HCT116 (cell line): ENCODE measurements at regions not wholly inside any gene's neighbourhood (a gene's known extent, or its start where the extent isn't known, plus 50 kb on each side); places are given as distances from the start of the nearest gene placed in this dataset.

Experiments used
- ATAC-seq: fragments of 200-7000 bp; cut with Tn5 transposase; 2 replicates; pipeline ENCODE4 v1.9.1; 2020; ENCODE audit warnings: mild to moderate bottlenecking, moderate library complexity
- BruUV-seq: library from RNA; stranded (reverse); fragments of 400-500 nt; replicated peaks from 2 replicates; lab custom pipeline; 2021; lab: Mats Ljungman, UMichigan
- CTCF ChIA-PET: fragments of 300-600 bp; sonication (Branson Sonifier 250); formaldehyde crosslinking; loops from one replicate; lab custom pipeline; 2021; ENCODE audit warnings: antibody characterized with exemption; lab: Charles Lee
- POLR2A ChIA-PET: fragments of 300-600, 350-600 bp; sonication (Branson Sonifier 250); formaldehyde crosslinking; loops from one replicate; lab custom pipeline; 2021; ENCODE audit warnings: antibody characterized with exemption; lab: Charles Lee
- RAD21 ChIA-PET, 2 experiments: fragments of 300-600 bp; sonication (Branson Sonifier 250); formaldehyde crosslinking; loops; one replicate each; lab custom pipeline; 2023; ENCODE audit warnings: low total read pairs in 2 of 2; ENCODE audit not compliant: uncharacterized antibody in 2 of 2, unreplicated experiment in 2 of 2, low non-redundant PET in 1 of 2; lab: Charles Lee
- DNase-seq: peaks from one replicate; pipeline ENCODE4 v3.0.0-alpha.2; 2010; ENCODE audit warnings: low read depth, low spot score
- H2AFZ ChIP-seq: fragments of 200-600 bp; shearing (Covaris generic), sonication (generic); 2 replicates; pipeline ENCODE4 v1.6.1; 2017; ENCODE audit warnings: low read depth, mixed run types, mixed read lengths, antibody characterized with exemption, low read length; ENCODE audit not compliant: poor library complexity, severe bottlenecking
- H3K27ac ChIP-seq: 2 replicates; pipeline ENCODE4 v1.5.1; 2012; ENCODE audit warnings: low read depth, low read length
- H3K27me3 ChIP-seq: fragments of 200-600 bp; sonication (generic); 2 replicates; pipeline ENCODE4 v1.6.1; 2016; ENCODE audit warnings: mixed run types, low read length, mixed read lengths; ENCODE audit not compliant: insufficient read depth
- H3K36me3 ChIP-seq, 2 experiments: fragments of 200-500 bp in 1 of 2; fragments of 200-600 bp in 1 of 2; sonication (Bioruptor generic) in 1 of 2; sonication (generic) in 1 of 2; 2 replicates each; pipeline versions ENCODE4 v1.5.1 to v1.6.1; 2014 to 2016; ENCODE audit warnings: low read length in 2 of 2, inconsistent platforms in 1 of 2, mixed read lengths in 1 of 2, mixed run types in 1 of 2; ENCODE audit not compliant: insufficient read depth in 2 of 2, control insufficient read depth in 1 of 2
- H3K4me1 ChIP-seq, 2 experiments: fragments of 200-600 bp in 1 of 2; sonication (generic) in 1 of 2; 2 replicates each; pipeline versions ENCODE4 v1.5.1 to v1.6.1; 2012 to 2017; ENCODE audit warnings: low read length in 2 of 2, inconsistent platforms in 1 of 2, mild to moderate bottlenecking in 1 of 2, mixed read lengths in 1 of 2, mixed run types in 1 of 2, moderate library complexity in 1 of 2; ENCODE audit not compliant: insufficient read depth in 2 of 2, control insufficient read depth in 1 of 2
- H3K4me2 ChIP-seq: fragments of 200-600 bp; sonication (generic); 2 replicates; pipeline ENCODE4 v1.6.1; 2017; ENCODE audit warnings: mixed run types, low read length, mixed read lengths
- H3K4me3 ChIP-seq, 2 experiments: fragments of 200-600 bp in 1 of 2; sonication (generic) in 1 of 2; replicated peaks in 1 of 2; 2 replicates each; pipeline ENCODE4 v1.5.1; 2011 to 2016; ENCODE audit warnings: low read length in 2 of 2, control low read depth in 1 of 2, low read depth in 1 of 2, mild to moderate bottlenecking in 1 of 2, mixed read lengths in 1 of 2, mixed run types in 1 of 2
- H3K79me2 ChIP-seq: fragments of 200-600 bp; sonication (generic); 2 replicates; pipeline ENCODE4 v1.6.1; 2017; ENCODE audit warnings: mild to moderate bottlenecking, mixed run types, low read length, moderate library complexity, mixed read lengths; ENCODE audit not compliant: insufficient read depth
- H3K9ac ChIP-seq: fragments of 200-600 bp; sonication (generic); 2 replicates; pipeline ENCODE4 v1.6.1; 2016; ENCODE audit warnings: low read length, mixed read lengths
- H3K9me2 ChIP-seq: fragments of 200-600 bp; sonication (generic), shearing (Covaris generic); 2 replicates; pipeline ENCODE4 v1.6.1; 2017; ENCODE audit warnings: mixed run types, mild to moderate bottlenecking, moderate library complexity; ENCODE audit not compliant: insufficient read depth
- H3K9me3 ChIP-seq, 2 experiments: fragments of 200-500 bp in 1 of 2; fragments of 200-600 bp in 1 of 2; sonication (Bioruptor generic) in 1 of 2; sonication (generic) in 1 of 2; 2 replicates each; pipeline ENCODE4 v1.6.1; 2014 to 2017; ENCODE audit warnings: low read length in 2 of 2, mixed read lengths in 2 of 2, inconsistent platforms in 1 of 2, low read depth in 1 of 2, mild to moderate bottlenecking in 1 of 2, mixed run types in 1 of 2, moderate library complexity in 1 of 2; ENCODE audit not compliant: control insufficient read depth in 1 of 2, insufficient read depth in 1 of 2
- H4K20me1 ChIP-seq: fragments of 200-600 bp; sonication (generic), shearing (Covaris generic); 2 replicates; pipeline ENCODE4 v1.6.1; 2017; ENCODE audit warnings: mixed run types, mild to moderate bottlenecking, moderate library complexity; ENCODE audit not compliant: insufficient read depth
- ATF3 ChIP-seq: IDR thresholded peaks from 2 replicates; pipeline ENCODE4 v1.6.1; 2012
- CBX3 ChIP-seq: IDR thresholded peaks from 2 replicates; pipeline ENCODE4 v1.6.1; 2012; ENCODE audit warnings: low read depth
- CTCF ChIP-seq, 3 experiments: fragments of 200-600 bp in 1 of 3; sonication (generic) in 1 of 3; IDR thresholded peaks in 2 of 3; conservative IDR thresholded peaks in 1 of 3; 2 replicates each; pipeline ENCODE4 v1.5.1; 2012 to 2017; ENCODE audit warnings: low read depth in 2 of 3, low read length in 2 of 3, antibody characterized with exemption in 1 of 3, borderline replicate concordance in 1 of 3, control low read depth in 1 of 3, mild to moderate bottlenecking in 1 of 3, mixed read lengths in 1 of 3, mixed run types in 1 of 3, moderate library complexity in 1 of 3; ENCODE audit not compliant: insufficient read depth in 1 of 3
- EZH2 ChIP-seq: fragments of 200-600 bp; sonication (generic); IDR thresholded peaks from 2 replicates; pipeline ENCODE4 v1.6.1; 2017; ENCODE audit warnings: antibody characterized with exemption, mixed run types
- MAX ChIP-seq: IDR thresholded peaks from 2 replicates; pipeline ENCODE4 v1.6.1; 2012
- POLR2AphosphoS5 ChIP-seq: IDR thresholded peaks from 2 replicates; pipeline ENCODE4 v1.6.1; 2011; ENCODE audit warnings: mild to moderate bottlenecking, low read depth, low read length, moderate library complexity
- RAD21 ChIP-seq: IDR thresholded peaks from 2 replicates; pipeline ENCODE4 v1.6.1; 2012; ENCODE audit warnings: low read depth, mild to moderate bottlenecking
- REST ChIP-seq: IDR thresholded peaks from 2 replicates; pipeline ENCODE4 v1.6.1; 2012; ENCODE audit warnings: low read depth
- SIN3A ChIP-seq: IDR thresholded peaks from 2 replicates; pipeline ENCODE4 v1.6.1; 2012; ENCODE audit warnings: low read depth
- SP1 ChIP-seq: IDR thresholded peaks from 2 replicates; pipeline ENCODE4 v1.6.1; 2012; ENCODE audit warnings: low read depth
- YY1 ChIP-seq: IDR thresholded peaks from 2 replicates; pipeline ENCODE4 v1.6.1; 2011; ENCODE audit warnings: low read length, low read depth, moderate library complexity, mild to moderate bottlenecking; ENCODE audit not compliant: insufficient replicate concordance; ENCODE audit errors: extremely low read depth
- ZBTB33 ChIP-seq: IDR thresholded peaks from 2 replicates; pipeline ENCODE4 v1.6.1; 2011; ENCODE audit warnings: mild to moderate bottlenecking, low read length, moderate library complexity; ENCODE audit not compliant: insufficient replicate concordance; ENCODE audit errors: extremely low read depth
- intact Hi-C: fragments of 100-400 bp; cut with micrococcal nuclease; formaldehyde crosslinking; loops from 2 replicates; pipeline ENCODE4 v1.10.0; 2022

GRCh38 chr21:35359076-35359475, 310.0 kb upstream of the RUNX1 start:
- ChIA-PET POLR2A (no interaction called here), CTCF (no interaction called here)
- ATAC-seq, result no peak

More at GRCh38 chr21:35359076-35359475, 310.0 kb upstream of the RUNX1 start:
- Histone ChIP-seq H2AFZ (no peak overlapping the region), H3K4me2 (no peak overlapping the region), H3K4me1 (no peaks in the 10 kb centered on the region), H3K9me2 (no peaks in the 10 kb centered on the region), H3K9ac (no peak overlapping the region), H3K4me3 (no peak overlapping the region), H3K27me3 (no peaks in the 10 kb centered on the region), H3K27ac (no peak overlapping the region), H4K20me1 (no peaks in the 10 kb centered on the region), H3K36me3 (no peaks in the 10 kb centered on the region), H3K9me3 (no peaks in the 10 kb centered on the region), H3K79me2 (no peaks in the 10 kb centered on the region)
- RAD21 ChIA-PET, result no interaction called here
- BruUV-seq, result no TSS peak
- DNase-seq, result no peak
- intact Hi-C loops, result no loop called here
- no peak for TF ChIP-seq ATF3
- no peak for TF ChIP-seq SIN3A
- no peak for TF ChIP-seq CTCF (IDR thresholded peaks at IDR 0.05 in 2 of 3, conservative IDR thresholded peaks at IDR 0.05 in 1 of 3; ENCODE audit: borderline replicate concordance in 1 of 3, insufficient read depth in 1 of 3, low read depth in 2 of 3, low read length in 2 of 3)
- no peak for TF ChIP-seq MAX
- no peak for TF ChIP-seq POLR2AphosphoS5
- no peak for TF ChIP-seq YY1
- no peak for TF ChIP-seq CBX3
- no peak for TF ChIP-seq SP1
- no peak for TF ChIP-seq RAD21
- no peak for TF ChIP-seq ZBTB33
- TF ChIP-seq EZH2, result no peak
- no peak for TF ChIP-seq REST
